GM12874 (cell line): ENCODE measurements at regions not wholly inside any gene's neighbourhood (a gene's known extent, or its start where the extent isn't known, plus 50 kb on each side); places are given as distances from the start of the nearest gene placed in this dataset.

Experiments used
- TF ChIP-seq, protein P1 (sequence below): IDR thresholded peaks from 2 replicates; pipeline ENCODE4 v1.5.1; 2011; ENCODE audit warnings: low read depth, mild to moderate bottlenecking, control low read depth, low read length, moderate library complexity; ENCODE audit not compliant: insufficient read depth

DNA sequence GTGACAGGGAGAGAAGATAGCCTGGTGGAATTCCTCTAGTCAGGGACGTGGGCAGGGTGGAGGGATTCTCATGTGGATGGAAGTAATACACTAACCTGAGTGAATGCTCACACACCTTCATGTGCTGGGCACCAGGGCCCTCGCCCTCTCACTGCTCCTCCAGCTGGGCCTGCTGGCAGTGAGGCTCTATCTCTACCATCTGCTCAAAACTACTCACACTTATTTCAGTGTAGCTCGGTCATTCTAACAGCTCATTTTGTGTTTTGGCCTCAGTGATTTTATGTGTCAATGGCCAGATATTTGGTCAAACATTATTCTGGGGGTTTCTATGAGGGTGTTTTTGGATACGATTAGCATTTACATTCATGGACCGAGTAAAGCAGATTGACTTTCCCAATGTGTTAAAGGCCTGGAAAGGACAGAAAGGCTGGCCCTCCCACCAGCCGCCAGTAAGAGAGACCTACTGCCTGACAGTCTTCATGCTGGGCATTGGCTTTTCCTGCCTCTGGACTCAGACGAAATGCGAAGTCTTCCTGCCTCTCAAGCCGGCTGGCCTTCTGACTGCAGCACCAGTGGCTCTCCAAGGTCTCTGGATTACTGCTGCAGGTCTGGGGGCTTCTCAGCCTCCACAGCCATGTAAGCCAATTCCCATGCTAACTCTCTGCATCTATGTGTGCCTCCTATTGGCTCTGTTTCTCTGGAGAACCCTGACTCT, 335.4 kb downstream of the CXCL12 start:
- TF ChIP-seq, protein P1, sequence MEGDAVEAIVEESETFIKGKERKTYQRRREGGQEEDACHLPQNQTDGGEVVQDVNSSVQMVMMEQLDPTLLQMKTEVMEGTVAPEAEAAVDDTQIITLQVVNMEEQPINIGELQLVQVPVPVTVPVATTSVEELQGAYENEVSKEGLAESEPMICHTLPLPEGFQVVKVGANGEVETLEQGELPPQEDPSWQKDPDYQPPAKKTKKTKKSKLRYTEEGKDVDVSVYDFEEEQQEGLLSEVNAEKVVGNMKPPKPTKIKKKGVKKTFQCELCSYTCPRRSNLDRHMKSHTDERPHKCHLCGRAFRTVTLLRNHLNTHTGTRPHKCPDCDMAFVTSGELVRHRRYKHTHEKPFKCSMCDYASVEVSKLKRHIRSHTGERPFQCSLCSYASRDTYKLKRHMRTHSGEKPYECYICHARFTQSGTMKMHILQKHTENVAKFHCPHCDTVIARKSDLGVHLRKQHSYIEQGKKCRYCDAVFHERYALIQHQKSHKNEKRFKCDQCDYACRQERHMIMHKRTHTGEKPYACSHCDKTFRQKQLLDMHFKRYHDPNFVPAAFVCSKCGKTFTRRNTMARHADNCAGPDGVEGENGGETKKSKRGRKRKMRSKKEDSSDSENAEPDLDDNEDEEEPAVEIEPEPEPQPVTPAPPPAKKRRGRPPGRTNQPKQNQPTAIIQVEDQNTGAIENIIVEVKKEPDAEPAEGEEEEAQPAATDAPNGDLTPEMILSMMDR, result no peak

DNA sequence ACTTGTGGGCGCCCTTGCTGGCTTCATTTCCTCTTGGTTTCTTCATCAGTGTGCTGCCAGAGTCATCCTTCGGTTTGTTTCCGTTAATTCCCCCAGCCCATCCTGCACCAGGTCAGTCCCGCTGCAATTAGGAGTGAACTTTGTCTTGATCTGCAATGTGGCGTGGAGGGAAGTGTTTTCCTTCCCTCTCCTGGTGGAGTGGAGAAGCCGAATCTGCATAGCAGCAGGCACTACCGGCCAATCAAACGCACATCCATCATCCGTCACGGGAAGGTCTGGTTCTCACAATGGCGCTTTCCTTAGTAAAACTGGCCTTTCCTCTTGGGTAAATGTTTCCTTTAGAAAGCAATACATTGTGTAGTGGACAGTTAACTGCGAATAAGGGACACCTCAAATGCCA, 337.5 kb downstream of the CXCL12 start:
- TF ChIP-seq, protein P1, result no peak

DNA sequence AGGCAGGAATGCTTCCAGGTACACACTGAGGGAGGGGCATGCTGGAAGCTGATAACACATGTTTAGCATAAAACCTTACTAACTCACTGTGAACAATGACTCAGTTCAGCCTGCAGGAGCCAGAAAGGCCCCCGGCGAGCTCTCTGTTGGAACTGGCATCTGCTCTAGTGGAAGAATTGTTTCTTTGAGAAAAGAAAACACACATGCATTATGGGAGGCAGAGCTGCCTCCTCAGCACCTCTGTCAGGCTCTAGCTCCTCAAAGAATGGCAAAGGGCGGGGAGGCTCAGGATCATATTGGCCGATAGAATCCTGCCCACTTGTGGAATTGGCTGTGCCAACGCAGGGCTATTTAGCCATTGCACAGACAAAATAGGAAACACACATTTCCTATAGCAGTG, 338.3 kb downstream of the CXCL12 start:
- TF ChIP-seq, protein P1, result no peak

- TF ChIP-seq, protein P1, result no peak
Observed at GRCh38 chr10:44045020-44045419, 339.9 kb downstream of the CXCL12 start.

DNA sequence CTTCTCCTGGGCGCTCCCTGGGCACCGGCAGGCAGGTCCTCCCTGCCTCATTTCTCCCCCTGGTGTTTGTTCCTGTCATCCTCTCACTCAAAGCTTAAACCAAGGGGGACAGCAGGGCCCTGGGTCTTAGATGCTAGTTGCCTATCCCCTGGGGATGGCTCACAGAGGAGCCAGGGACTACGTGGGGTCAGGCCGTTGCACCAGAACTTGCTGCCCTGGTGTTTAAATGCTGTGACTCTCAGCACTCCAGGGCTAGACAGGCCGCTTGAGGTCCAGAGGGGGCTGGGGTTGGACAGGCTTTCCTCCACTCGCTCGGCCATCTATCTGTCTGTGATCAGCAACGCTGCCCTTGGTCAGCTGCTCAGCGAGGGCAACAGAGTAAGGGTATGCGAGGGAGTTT, 340.3 kb downstream of the CXCL12 start:
- TF ChIP-seq, protein P1, result no peak

- TF ChIP-seq, protein P1, result no peak
Observed at GRCh38 chr10:44043646-44044375, 341.1 kb downstream of the CXCL12 start.

GRCh38 chr10:44042926-44043602, 341.8 kb downstream of the CXCL12 start:
- TF ChIP-seq, protein P1, result no peak
